GM12864 (cell line): ENCODE measurements at regions not wholly inside any gene's neighbourhood (a gene's known extent, or its start where the extent isn't known, plus 50 kb on each side); places are given as distances from the start of the nearest gene placed in this dataset.
"Not testable (repeated sequence)": the region's sequence is repeated elsewhere in the genome, so short reads cannot be mapped to it uniquely, and the experiment has no call there.

Experiments
- DNase-seq: peaks from one replicate; pipeline ENCODE4 v3.0.0-alpha.2; 2011; ENCODE audit warnings: low read depth
- H3K4me3 ChIP-seq: 2 replicates; pipeline ENCODE4 v1.5.1; 2011; ENCODE audit warnings: mild to moderate bottlenecking, low read depth, low read length, control low read depth
- CTCF ChIP-seq: IDR thresholded peaks from 2 replicates; pipeline ENCODE4 v1.5.1; 2011; ENCODE audit warnings: low read depth, mild to moderate bottlenecking, moderate library complexity, low read length, control low read depth, inconsistent platforms; ENCODE audit errors: missing control alignments

DNA sequence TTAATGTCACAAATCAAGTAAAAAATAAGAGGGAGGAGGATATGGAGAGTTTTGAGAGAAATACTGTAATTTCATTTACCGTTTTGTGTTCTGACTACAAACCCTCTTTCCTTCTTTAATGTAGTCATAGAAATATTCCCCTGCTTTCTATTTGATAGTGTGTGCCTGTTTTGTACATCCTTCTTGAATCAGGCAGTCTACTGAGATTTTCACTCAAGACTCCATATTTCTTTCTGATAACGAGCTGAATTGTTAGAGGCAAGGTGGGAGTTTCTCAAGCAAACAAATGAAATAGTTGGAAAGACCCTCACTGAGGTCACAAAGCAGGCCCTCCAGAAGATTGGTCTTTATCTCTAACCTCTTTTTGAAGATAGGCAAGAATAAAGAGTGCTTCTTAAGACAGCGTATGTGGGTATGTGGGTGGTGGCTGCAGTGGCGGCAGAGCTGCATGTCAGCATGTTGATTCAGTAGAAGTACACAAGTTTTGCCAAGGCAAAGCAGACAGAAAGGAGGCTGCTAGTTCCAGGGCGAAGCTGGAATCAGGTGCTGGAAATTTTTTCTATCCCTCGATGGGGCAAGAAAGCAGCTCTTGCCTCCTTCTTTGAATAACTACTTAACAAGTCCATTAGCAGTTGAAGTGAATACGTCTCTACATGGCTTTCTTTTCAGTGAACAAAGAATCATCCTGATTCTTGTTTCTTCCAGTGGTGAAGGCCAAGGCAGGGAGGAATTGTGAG is 164.2 kb downstream of the FAM76B start:
- DNase-seq: no peak
- H3K4me3 ChIP-seq: no peak overlapping the region
- no peak for TF ChIP-seq CTCF

DNA sequence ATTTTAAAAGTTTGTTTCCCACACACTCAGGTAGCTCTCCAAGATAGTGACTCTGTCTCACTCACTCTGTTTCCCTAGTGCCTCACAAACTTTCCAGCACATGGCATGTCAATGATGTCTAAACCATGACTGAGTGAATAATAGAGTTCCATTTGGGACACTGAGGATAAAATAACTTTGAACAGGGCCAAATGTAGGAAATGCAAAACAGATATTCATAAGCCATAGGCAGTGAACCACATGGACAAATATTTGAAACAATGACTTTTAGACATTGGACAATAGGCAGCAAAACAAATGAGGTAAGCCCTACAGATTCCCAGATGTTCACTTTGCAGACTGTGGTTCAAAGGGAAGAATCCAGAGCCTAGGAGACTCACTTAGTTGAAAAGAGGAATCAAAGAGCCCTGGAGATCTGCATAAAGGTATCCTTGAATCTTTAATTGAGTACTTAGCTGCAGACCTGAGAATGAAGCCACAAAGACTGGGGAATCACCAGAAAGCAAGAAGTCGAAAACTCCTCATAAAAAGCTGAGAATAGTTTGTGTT is 173.3 kb downstream of the FAM76B start:
- no peak for DNase-seq
- H3K4me3 ChIP-seq: no peak overlapping the region
- TF ChIP-seq CTCF: no peak

- no peak overlapping the region for H3K4me3 ChIP-seq
- TF ChIP-seq CTCF: no peak
- no peak for DNase-seq
These were observed 177.8 kb downstream of the FAM76B start for GRCh38 chr11:95611827-95612226.

DNA sequence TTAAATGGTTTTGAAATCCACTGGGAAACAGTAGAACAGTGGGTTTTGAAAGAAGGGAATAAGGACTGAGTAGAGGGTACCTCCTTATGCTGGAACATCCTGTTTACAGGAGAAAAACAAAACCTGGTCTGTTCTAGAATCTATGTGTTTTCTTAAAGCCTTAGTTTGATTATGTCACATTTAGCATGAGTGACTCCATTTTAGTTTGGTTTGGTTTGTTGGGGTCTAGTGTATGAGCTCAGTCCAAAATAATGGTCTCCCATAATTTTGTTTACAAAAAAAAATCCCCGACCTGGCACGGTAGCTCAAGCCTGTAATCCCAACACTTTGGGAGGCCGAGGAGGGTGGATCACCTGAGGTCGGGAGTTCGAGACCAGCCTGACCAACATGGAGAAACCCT is 179.4 kb downstream of the FAM76B start:
- DNase-seq, H3K4me3 ChIP-seq: not testable (repeated sequence)

DNA sequence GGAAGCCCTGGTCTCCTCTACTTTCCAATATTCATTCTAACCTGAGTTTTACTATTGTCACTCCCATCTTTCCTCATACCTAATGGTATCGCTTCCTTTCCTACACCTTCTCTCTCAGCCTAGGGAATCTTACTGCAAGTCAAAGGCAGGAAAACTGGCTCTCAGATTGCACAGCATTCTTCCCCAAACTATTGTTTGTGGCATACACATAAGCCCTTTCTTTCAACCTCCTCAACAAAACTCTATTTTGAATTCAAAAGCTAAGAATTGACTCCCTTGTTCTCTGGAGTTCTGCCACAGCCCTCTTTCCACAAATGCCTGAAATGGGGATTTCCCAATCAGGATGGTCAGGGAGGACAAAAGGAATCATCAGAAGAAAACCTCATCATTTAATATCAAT is 181.5 kb downstream of the FAM76B start:
- H3K4me3 ChIP-seq: no peak overlapping the region
- no peak for DNase-seq
- TF ChIP-seq CTCF: no peak

GRCh38 chr11:95606824-95607223 is 182.8 kb downstream of the FAM76B start:
- no peak for DNase-seq
- no peak overlapping the region for H3K4me3 ChIP-seq
- TF ChIP-seq CTCF: no peak

DNA sequence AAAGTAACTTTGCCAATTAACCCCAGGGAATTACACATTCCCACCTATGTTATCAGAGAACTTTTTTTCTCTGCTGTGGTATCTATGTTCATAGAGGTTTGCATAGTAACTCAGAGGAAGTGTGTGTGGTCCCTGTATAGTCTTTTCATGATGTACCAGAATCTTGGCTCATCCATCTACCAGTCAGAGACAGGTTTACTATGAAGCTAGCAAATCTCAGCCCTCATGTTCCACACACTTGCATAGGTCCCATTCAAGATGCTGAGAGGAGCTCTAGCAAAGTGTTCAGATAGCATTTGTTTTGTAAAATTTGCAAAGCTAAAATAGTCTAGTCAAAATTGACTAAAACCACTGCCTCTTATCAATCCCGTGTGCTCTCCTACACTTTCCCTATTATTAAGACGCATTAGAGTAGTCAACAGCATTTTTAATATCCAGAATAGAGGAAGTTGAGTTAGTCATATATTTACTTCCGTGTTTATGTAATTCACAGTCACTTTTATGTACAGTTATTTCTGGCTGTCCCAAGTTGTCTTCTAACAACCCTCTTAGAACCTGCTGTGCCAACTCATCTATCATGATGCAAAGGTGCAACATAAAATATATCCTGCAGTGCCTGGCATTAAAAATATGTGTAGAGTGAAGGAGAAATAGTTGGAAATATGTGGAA is 184.2 kb downstream of the FAM76B start:
- TF ChIP-seq CTCF: no peak
- H3K4me3 ChIP-seq: no peak overlapping the region
- DNase-seq: no peak
